BJ (cell line): ENCODE measurements at regions not wholly inside any gene's neighbourhood (a gene's known extent, or its start where the extent isn't known, plus 50 kb on each side); places are given as distances from the start of the nearest gene placed in this dataset.

ENCODE experiments used
- CTCF ChIA-PET: fragments of 350-600 bp; formaldehyde crosslinking; extraction: SDS; loops from one replicate; lab custom pipeline; 2021; ENCODE audit warnings: antibody characterized with exemption, inconsistent platforms; lab: Yijun Ruan, JAX
- POLR2A ChIA-PET: fragments of 300-600 bp; sonication (Branson Sonifier 250); formaldehyde crosslinking; extraction: SDS; loops from one replicate; lab custom pipeline; 2021; ENCODE audit warnings: antibody characterized with exemption; lab: Charles Lee
- DNase-seq: peaks from one replicate; pipeline ENCODE4 v3.0.0-alpha.2; 2011; ENCODE audit warnings: low read depth
- H3K27me3 ChIP-seq: 2 replicates; pipeline ENCODE4 v1.6.0; 2011; ENCODE audit warnings: low read length; ENCODE audit not compliant: control insufficient read depth, insufficient read depth
- H3K36me3 ChIP-seq: 2 replicates; pipeline ENCODE4 v1.5.1; 2011; ENCODE audit warnings: low read length; ENCODE audit not compliant: control insufficient read depth, insufficient read depth
- H3K4me3 ChIP-seq: 2 replicates; pipeline ENCODE4 v1.5.1; 2011; ENCODE audit warnings: low read depth, mild to moderate bottlenecking, control low read depth, low read length
- TF ChIP-seq, protein P1 (sequence below): IDR thresholded peaks from 2 replicates; pipeline ENCODE4 v1.5.1; 2011; ENCODE audit warnings: low read depth, mild to moderate bottlenecking, control low read depth, inconsistent platforms, low read length, moderate library complexity; ENCODE audit not compliant: insufficient read depth

DNA sequence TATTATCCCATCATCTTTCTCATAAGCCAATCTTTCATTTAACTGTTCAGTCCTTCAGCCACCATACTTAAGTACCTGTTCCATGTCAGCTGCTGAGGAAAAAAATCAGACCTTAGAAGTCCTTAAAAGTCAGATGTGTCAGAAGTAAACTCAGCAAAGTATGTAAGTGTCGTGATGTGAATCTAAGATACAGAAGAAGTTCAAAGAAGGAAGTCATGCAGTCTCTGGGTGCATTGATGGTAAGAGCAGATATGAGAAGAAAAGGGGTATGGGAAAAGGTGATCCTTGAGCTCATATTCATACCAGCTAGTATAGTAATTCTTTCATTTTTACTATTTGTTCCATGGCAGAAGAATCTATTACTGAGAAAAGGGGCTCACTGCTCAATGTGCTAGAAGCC lies 259.4 kb upstream of the CD180 start:
- DNase-seq, result no peak
- TF ChIP-seq, protein P1, sequence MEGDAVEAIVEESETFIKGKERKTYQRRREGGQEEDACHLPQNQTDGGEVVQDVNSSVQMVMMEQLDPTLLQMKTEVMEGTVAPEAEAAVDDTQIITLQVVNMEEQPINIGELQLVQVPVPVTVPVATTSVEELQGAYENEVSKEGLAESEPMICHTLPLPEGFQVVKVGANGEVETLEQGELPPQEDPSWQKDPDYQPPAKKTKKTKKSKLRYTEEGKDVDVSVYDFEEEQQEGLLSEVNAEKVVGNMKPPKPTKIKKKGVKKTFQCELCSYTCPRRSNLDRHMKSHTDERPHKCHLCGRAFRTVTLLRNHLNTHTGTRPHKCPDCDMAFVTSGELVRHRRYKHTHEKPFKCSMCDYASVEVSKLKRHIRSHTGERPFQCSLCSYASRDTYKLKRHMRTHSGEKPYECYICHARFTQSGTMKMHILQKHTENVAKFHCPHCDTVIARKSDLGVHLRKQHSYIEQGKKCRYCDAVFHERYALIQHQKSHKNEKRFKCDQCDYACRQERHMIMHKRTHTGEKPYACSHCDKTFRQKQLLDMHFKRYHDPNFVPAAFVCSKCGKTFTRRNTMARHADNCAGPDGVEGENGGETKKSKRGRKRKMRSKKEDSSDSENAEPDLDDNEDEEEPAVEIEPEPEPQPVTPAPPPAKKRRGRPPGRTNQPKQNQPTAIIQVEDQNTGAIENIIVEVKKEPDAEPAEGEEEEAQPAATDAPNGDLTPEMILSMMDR, result no peak
- POLR2A ChIA-PET, result no interaction called here
- Histone ChIP-seq H3K27me3 (no peaks in the 10 kb centered on the region), H3K36me3 (no peaks in the 10 kb centered on the region), H3K4me3 (no peak overlapping the region)
- CTCF ChIA-PET, result no interaction called here

DNA sequence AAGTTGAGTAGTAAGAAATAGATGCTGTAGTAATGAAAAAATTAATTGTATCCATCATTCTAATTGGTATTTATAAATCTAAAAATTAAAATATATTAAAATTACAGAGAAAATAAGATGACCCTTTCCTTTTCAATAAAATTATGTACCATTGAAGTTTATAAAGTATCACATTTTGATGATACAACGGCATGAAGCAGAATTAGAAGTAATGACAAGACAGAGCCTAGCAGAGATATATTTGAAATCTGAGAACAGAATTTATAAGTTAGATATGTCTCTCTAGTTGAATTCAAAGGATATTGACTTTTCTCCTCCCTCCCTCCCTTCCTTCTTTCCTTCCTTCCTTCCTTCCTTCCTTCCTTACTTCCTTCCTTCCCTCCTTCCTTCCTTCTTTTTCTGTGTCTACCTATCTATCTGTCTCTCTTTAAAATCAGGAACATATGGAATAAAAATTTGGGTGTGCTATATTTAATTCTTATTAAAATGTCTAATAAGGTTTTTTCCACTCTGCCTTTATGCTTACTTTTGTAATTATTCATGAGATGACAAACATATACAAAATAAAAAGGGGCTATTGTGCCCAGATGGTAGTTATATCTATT lies 258.5 kb upstream of the CD180 start:
- no peak for DNase-seq
- Histone ChIP-seq H3K36me3 (no peaks in the 10 kb centered on the region), H3K4me3 (no peak overlapping the region), H3K27me3 (no peaks in the 10 kb centered on the region)
- TF ChIP-seq, protein P1, result no peak
- POLR2A ChIA-PET, result no interaction called here
- CTCF ChIA-PET, result interaction anchor here (0.5 kb wide), 1 partner anchor 120 kb away, joined by 3 read pairs; no protein-coding TSS in a partner anchor

DNA sequence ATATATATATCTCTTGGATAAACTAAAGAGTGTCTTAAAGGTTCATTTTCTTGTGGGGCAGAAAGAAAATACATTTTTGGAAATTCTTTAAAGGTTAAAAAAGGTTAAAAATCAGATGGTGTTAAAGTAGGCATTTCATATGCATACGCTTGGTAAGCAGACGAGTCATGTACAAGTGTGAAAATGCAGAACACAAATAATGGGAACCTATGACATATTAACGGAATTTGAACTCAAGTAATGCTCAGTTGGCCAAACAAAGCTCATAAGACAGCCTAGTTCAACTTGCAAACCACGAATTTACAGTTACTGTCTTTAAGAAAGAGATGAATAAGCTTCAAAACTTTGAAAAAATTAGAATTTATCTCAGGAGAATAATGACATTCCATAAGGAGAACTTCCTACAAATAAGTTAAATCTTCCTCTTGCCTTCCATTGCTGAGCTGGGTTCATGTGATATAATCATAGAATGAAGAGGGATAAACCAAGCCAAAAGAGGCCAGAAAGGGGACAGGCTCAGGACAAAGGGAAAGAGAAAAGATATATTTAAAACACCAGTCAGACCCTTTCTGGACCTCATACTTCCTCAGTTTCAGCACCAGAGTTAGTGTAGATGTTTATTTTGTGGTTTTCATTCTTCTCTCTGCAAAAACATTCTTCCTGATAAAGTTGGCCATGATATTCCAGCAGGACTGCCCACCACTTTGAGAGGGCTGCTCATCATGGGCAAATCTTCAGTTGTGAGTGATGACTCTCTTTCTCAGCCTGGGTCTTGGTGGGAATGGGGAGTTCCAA lies 256.7 kb upstream of the CD180 start:
- TF ChIP-seq, protein P1, result no peak
- Histone ChIP-seq H3K27me3 (no peaks in the 10 kb centered on the region), H3K36me3 (no peaks in the 10 kb centered on the region), H3K4me3 (no peak overlapping the region)
- ChIA-PET CTCF (no interaction called here), POLR2A (no interaction called here)
- no peak for DNase-seq

DNA sequence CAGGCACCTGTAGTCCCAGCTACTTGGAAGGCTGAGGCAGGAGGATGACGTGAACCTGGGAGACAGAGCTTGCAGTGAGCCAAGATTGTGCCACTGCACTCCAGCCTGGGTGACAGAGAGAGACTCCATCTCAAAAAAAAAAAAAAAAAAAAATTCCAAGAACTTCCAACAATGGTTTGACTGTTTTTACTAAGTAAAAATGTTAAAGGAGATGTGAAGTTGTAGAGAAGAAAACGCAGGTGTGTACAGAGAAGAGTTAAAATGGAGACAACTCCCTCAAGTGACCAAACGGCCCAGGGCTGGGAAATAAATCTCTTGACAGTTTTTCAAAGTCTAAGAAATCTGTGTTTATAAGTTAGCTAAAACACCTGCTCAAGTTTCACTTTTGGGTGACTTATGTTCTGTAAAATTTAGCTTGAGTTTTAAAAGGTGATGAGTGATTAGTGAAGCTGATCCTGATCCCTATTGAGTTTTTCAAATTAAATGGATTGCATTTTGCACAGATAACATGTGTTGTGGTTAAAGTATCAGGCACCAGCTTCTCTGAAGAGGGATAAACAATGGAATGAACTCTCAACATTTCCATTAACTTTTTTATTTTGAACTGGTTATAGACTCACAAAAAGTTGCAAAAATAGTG lies 255.2 kb upstream of the CD180 start:
- H3K4me3 ChIP-seq, result no peak overlapping the region
- H3K36me3 ChIP-seq, result no peaks in the 10 kb centered on the region
- H3K27me3 ChIP-seq, result no peaks in the 10 kb centered on the region
- ChIA-PET CTCF (no interaction called here), POLR2A (no interaction called here)
- TF ChIP-seq, protein P1, result no peak
- DNase-seq, result peak; percentile 23

DNA sequence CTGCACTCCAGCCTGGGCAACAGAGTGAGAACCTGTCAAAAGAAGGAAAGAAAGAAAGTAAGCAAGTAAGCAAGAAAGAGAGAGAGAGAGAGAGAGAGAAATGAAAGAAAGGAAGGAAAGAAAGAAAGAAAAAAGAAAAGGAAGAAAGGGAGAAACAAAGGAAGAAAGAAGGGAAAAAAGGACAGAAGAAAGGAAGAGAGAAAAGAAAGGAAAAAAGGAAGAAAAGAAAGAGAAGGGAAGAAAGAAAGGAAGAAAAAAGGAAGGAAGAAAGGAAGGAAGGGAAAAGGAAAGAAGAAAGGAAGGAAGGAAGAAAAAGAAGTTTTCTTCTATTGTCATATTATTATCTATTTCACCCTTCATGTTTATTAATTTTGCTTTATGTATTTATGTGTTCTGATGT lies 251.1 kb upstream of the CD180 start:
- POLR2A ChIA-PET, result no interaction called here
- TF ChIP-seq, protein P1, result no peak
- H3K36me3 ChIP-seq, result no peaks in the 10 kb centered on the region
- CTCF ChIA-PET, result no interaction called here
- no peaks in the 10 kb centered on the region for H3K27me3 ChIP-seq
- no peak overlapping the region for H3K4me3 ChIP-seq
- DNase-seq, result no peak
